GM19324 (cell line): ENCODE measurements at regions not wholly inside any gene's neighbourhood (a gene's known extent, or its start where the extent isn't known, plus 50 kb on each side); places are given as distances from the start of the nearest gene placed in this dataset.
"Not testable (repeated sequence)": the region's sequence is repeated elsewhere in the genome, so short reads cannot be mapped to it uniquely, and the experiment has no call there.

Experiments used
- ATAC-seq: cut with Tn5 transposase; IDR thresholded peaks from one replicate; pipeline ENCODE4 v1.9.1; 2021; ENCODE audit warnings: mild to moderate bottlenecking, moderate library complexity; ENCODE audit not compliant: unreplicated experiment, low FRiP score

- ATAC-seq, result not testable (repeated sequence)
These were observed 712.7 kb upstream of the PABPC4L start for GRCh38 chr4:134914250-134914649.

- ATAC-seq, result no peak
These were observed 710.4 kb upstream of the PABPC4L start for GRCh38 chr4:134911941-134912340.

- no peak for ATAC-seq
These were observed 704.9 kb upstream of the PABPC4L start for GRCh38 chr4:134906404-134907023.

GRCh38 chr4:134905061-134905460, 703.5 kb upstream of the PABPC4L start:
- ATAC-seq, result no peak

- no peak for ATAC-seq
These were observed 686.6 kb upstream of the PABPC4L start for GRCh38 chr4:134888156-134888555.

- no peak for ATAC-seq
These were observed 683.8 kb upstream of the PABPC4L start for GRCh38 chr4:134885436-134885835.

GRCh38 chr4:134883831-134884449, 682.4 kb upstream of the PABPC4L start:
- no peak for ATAC-seq

- no peak for ATAC-seq
These were observed 677.4 kb upstream of the PABPC4L start for GRCh38 chr4:134879019-134879418.

- ATAC-seq, result no peak
These were observed 665.4 kb upstream of the PABPC4L start for GRCh38 chr4:134867027-134867426.

GRCh38 chr4:134865675-134866074, 664.1 kb upstream of the PABPC4L start:
- ATAC-seq, result no peak

- ATAC-seq, result no peak
These were observed 660.5 kb upstream of the PABPC4L start for GRCh38 chr4:134862116-134862515.

GRCh38 chr4:134848681-134849080, 647.1 kb upstream of the PABPC4L start:
- ATAC-seq, result no peak

GRCh38 chr4:134830741-134831140, 629.2 kb upstream of the PABPC4L start:
- ATAC-seq, result not testable (repeated sequence)

GRCh38 chr4:134812611-134813010, 611.0 kb upstream of the PABPC4L start:
- ATAC-seq, result no peak

GRCh38 chr4:134807231-134807745, 605.7 kb upstream of the PABPC4L start:
- no peak for ATAC-seq

GRCh38 chr4:134798573-134798972, 597.0 kb upstream of the PABPC4L start:
- no peak for ATAC-seq

GRCh38 chr4:134787315-134787714, 585.7 kb upstream of the PABPC4L start:
- no peak for ATAC-seq

- ATAC-seq, result no peak
These were observed 578.7 kb upstream of the PABPC4L start for GRCh38 chr4:134780244-134780643.

- no peak for ATAC-seq
These were observed 576.0 kb upstream of the PABPC4L start for GRCh38 chr4:134777606-134778005.

GRCh38 chr4:134773497-134774000, 572.0 kb upstream of the PABPC4L start:
- no peak for ATAC-seq

GRCh38 chr4:134762053-134762452, 560.5 kb upstream of the PABPC4L start:
- ATAC-seq, result no peak

- no peak for ATAC-seq
These were observed 554.8 kb upstream of the PABPC4L start for GRCh38 chr4:134756421-134756820.
